Stomach (tissue), 8 donors: ENCODE measurements at regions not wholly inside any gene's neighbourhood (a gene's known extent, or its start where the extent isn't known, plus 50 kb on each side); places are given as distances from the start of the nearest gene placed in this dataset.

Experiments
- DNase-seq, 2 donors: peaks; one replicate each; pipeline versions ENCODE4 v3.0.0 to v3.0.0-alpha.2; 2013 to 2019
- H3K27ac ChIP-seq, 5 donors: fragments of 200-600 bp in 4 of 5; sonication (generic) in 4 of 5; one replicate each; pipeline ENCODE4 v1.5.1; 2013 to 2019; ENCODE audit warnings: mild to moderate bottlenecking in 1 of 5, moderate library complexity in 1 of 5
- H3K27me3 ChIP-seq, 3 donors: fragments of 200-600 bp; sonication (generic); one replicate each; pipeline ENCODE4 v1.5.1; 2017 to 2019; ENCODE audit warnings: mixed run types in 1 of 3
- H3K36me3 ChIP-seq, 4 donors: fragments of 200-600 bp; sonication (generic); 1 replicate in 3 of 4; 2 replicates in 1 of 4; pipeline ENCODE4 v1.5.1; 2016 to 2019
- H3K4me1 ChIP-seq, 4 donors: fragments of 200-600 bp; sonication (generic); one replicate each; pipeline ENCODE4 v1.5.1; 2016 to 2019
- H3K4me3 ChIP-seq, 4 donors: fragments of 200-600 bp; sonication (generic) in 3 of 4; one replicate each; pipeline ENCODE4 v1.5.1; 2016 to 2019; ENCODE audit warnings: mild to moderate bottlenecking in 1 of 4
- H3K9me3 ChIP-seq, 4 donors: fragments of 200-600 bp; sonication (generic); one replicate each; pipeline ENCODE4 v1.5.1; 2016 to 2019
- EP300 ChIP-seq: sonication (generic); formaldehyde crosslinking; IDR thresholded peaks from one replicate; pipeline ENCODE4 v1.6.1; 2017; ENCODE audit warnings: antibody characterized with exemption
- POLR2A ChIP-seq, 4 donors: fragments of 450-650 bp; IDR thresholded peaks; one replicate each; pipeline ENCODE4 v1.6.1; 2016; ENCODE audit warnings: antibody characterized with exemption in 4 of 4, control low read depth in 2 of 4, mild to moderate bottlenecking in 1 of 4, moderate library complexity in 1 of 4
- POLR2AphosphoS5 ChIP-seq, 3 donors: sonication (generic); formaldehyde crosslinking; IDR thresholded peaks; one replicate each; pipeline ENCODE4 v1.6.1; 2016; ENCODE audit warnings: antibody characterized with exemption in 3 of 3
- WGBS, 5 donors: extraction: QIAGEN DNeasy Blood & Tissue Kit in 3 of 5; methylation state at CpG; one replicate each; pipeline versions ENCODE4 v1.1.5 to v1.1.7; 2013 to 2018; 5-methylcytosine and 5-hydroxymethylcytosine counted together
- intact Hi-C: fragments of 100-400 bp; cut with DNase I; formaldehyde crosslinking; loops from one replicate; pipeline ENCODE4 v1.15.1; 2023; ENCODE audit warnings: low total_unique reads
- TF ChIP-seq, protein P1 (sequence below), 7 experiments: fragments of 450-650 bp in 4 of 7; fragments of 200-600 bp in 3 of 7; sonication (generic) in 3 of 7; IDR thresholded peaks; one replicate each; pipeline ENCODE4 v1.5.1; 2016 to 2019; ENCODE audit warnings: antibody characterized with exemption in 7 of 7, control low read depth in 2 of 7, mild to moderate bottlenecking in 1 of 7
- donor health status: healthy with polysubstance abuse.
- donor health status: Bipolar disorder and iron deficiency.
- donor health status: healthy.

DNA sequence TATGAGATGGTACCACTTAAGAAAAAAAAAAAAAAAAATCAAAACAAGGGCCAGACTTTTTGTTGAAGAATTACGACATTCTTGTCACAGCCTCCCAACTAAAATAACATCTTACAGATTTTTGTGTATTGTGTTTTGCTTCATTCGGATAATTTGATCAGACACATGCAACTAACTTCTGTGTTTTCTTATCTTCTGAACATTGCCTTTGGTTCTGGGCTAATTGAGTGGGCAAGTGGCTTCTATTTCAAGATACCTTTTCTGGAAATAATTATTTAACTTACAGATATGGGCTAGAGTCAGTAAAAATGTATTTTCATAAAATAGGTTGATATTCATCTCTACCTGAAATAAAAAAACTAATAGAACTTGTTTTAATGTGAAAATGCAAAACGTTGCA, 165.1 kb downstream of the ANKRD7 start:
- 78 to 85% (median 81%) methylated on average over 3 of the region's 3 CpGs for WGBS, 5 donors
- no peak for TF ChIP-seq POLR2A (IDR thresholded peaks at IDR 0.05)
- no peak for TF ChIP-seq EP300
- TF ChIP-seq, protein P1, sequence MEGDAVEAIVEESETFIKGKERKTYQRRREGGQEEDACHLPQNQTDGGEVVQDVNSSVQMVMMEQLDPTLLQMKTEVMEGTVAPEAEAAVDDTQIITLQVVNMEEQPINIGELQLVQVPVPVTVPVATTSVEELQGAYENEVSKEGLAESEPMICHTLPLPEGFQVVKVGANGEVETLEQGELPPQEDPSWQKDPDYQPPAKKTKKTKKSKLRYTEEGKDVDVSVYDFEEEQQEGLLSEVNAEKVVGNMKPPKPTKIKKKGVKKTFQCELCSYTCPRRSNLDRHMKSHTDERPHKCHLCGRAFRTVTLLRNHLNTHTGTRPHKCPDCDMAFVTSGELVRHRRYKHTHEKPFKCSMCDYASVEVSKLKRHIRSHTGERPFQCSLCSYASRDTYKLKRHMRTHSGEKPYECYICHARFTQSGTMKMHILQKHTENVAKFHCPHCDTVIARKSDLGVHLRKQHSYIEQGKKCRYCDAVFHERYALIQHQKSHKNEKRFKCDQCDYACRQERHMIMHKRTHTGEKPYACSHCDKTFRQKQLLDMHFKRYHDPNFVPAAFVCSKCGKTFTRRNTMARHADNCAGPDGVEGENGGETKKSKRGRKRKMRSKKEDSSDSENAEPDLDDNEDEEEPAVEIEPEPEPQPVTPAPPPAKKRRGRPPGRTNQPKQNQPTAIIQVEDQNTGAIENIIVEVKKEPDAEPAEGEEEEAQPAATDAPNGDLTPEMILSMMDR (IDR thresholded peaks at IDR 0.05) = no peak
- no peak for TF ChIP-seq POLR2AphosphoS5 (IDR thresholded peaks at IDR 0.05)

DNA sequence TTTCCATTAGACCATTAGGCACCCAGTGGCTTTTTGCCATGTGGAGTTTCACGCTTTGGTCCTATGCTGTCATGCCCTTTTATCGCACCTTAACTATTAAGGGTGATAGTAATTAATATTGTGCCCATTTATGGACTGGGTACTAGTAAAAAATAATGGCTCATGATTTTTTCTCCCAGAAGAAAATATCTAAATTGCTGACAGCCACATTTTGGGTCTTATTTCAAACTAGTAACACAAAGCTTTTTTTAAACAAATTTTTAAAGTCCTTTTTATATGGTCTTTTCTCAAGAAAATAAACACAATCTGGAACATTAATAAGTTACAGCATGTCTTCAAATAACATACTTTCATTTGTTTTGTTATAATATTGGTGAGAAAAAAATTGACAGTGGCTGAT, 179.7 kb downstream of the ANKRD7 start:
- TF ChIP-seq, protein P1 (IDR thresholded peaks at IDR 0.05) = no peak
- TF ChIP-seq POLR2AphosphoS5 (IDR thresholded peaks at IDR 0.05) = no peak
- TF ChIP-seq POLR2A (IDR thresholded peaks at IDR 0.05) = no peak
- TF ChIP-seq EP300 = no peak
- Histone ChIP-seq H3K27ac (no peak overlapping the region), H3K27me3 (no peaks in the 10 kb centered on the region), H3K4me3 (no peak overlapping the region), H3K4me1 (no peaks in the 10 kb centered on the region), H3K36me3 (no peaks in the 10 kb centered on the region), H3K9me3 (no peaks in the 10 kb centered on the region)
- WGBS, 5 donors = 89 to 97% (median 95%) methylated on average over 2 of the region's 2 CpGs
- intact Hi-C loops = no loop called here
- no peak for DNase-seq

More for the DNA sequence above, 165.1 kb downstream of the ANKRD7 start:
- H3K27ac ChIP-seq = no peak overlapping the region
- intact Hi-C loops = no loop called here
- no peak overlapping the region for H3K4me3 ChIP-seq
- H3K4me1 ChIP-seq = no peaks in the 10 kb centered on the region
- no peaks in the 10 kb centered on the region for H3K36me3 ChIP-seq
- H3K9me3 ChIP-seq = no peaks in the 10 kb centered on the region
- no peak for DNase-seq
- H3K27me3 ChIP-seq = no peaks in the 10 kb centered on the region

DNA sequence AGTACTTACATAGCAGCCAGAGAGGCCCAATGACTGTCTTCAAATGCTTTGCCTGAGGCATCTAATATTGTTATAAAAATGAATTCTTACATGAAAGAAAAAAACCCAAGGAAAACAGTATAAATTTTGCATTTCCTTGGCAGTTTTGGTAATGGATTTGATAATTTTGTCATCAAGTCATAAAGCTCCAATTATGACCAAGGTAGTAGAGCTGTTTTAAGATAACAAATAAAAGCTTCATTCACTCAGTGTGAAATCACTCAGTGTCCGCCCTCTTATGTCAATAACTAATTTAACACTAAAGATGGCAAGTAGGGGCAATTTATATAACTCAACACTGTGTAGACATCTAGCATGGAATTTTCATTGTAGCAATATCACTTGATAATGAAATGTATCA, 193.9 kb downstream of the ANKRD7 start:
- H3K36me3 ChIP-seq = no peaks in the 10 kb centered on the region
- H3K27ac ChIP-seq = no peak overlapping the region
- H3K4me1 ChIP-seq = no peaks in the 10 kb centered on the region
- no peak overlapping the region for H3K4me3 ChIP-seq
- no peak for DNase-seq
- intact Hi-C loops = no loop called here
- H3K9me3 ChIP-seq = no peaks in the 10 kb centered on the region
- 46 to 82% (median 59%) methylated on average over 1 of the region's 1 CpG for WGBS, 5 donors
- H3K27me3 ChIP-seq = no peaks in the 10 kb centered on the region
- TF ChIP-seq EP300 (no peak), POLR2AphosphoS5 (IDR thresholded peaks at IDR 0.05) (no peak), POLR2A (IDR thresholded peaks at IDR 0.05) (no peak)
- TF ChIP-seq, protein P1 (IDR thresholded peaks at IDR 0.05) = no peak

DNA sequence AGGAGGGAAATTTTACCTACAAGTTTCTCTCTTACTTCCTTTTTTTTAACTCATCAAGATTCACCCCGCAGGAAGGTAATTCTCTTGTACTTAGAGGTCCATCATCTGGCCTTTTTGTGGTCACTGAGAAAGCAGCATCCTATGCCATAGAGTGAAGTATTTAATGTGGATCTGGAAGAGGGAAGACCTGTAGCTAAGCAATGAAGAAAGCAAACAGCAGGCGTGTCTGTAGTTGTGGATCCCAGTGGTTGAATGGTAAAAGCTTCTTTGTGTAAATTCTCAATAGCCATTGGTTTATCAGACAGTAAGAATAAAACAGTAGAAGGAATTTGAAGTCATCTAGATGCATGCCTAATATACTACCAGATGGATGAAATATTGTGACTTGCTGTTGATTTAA, 196.4 kb downstream of the ANKRD7 start:
- H3K4me1 ChIP-seq = no peaks in the 10 kb centered on the region
- TF ChIP-seq, protein P1 (IDR thresholded peaks at IDR 0.05) = no peak
- TF ChIP-seq POLR2AphosphoS5 (IDR thresholded peaks at IDR 0.05) (no peak), EP300 (no peak), POLR2A (IDR thresholded peaks at IDR 0.05) (no peak)
- no peak for DNase-seq
- intact Hi-C loops = no loop called here
- H3K9me3 ChIP-seq = no peaks in the 10 kb centered on the region
- no peak overlapping the region for H3K27ac ChIP-seq
- WGBS, 5 donors = 58 to 82% (median 80%) methylated on average over 2 of the region's 2 CpGs
- H3K4me3 ChIP-seq = no peak overlapping the region
- no peaks in the 10 kb centered on the region for H3K27me3 ChIP-seq
- no peaks in the 10 kb centered on the region for H3K36me3 ChIP-seq
